Keratinocyte (primary cell): ENCODE measurements at regions not wholly inside any gene's neighbourhood (a gene's known extent, or its start where the extent isn't known, plus 50 kb on each side); places are given as distances from the start of the nearest gene placed in this dataset.

Experiments
- CTCF ChIP-seq, 3 experiments: IDR thresholded peaks in 1 of 3; conservative IDR thresholded peaks in 1 of 3; optimal IDR thresholded peaks in 1 of 3; 2 replicates in 2 of 3; 3 replicates in 1 of 3; pipeline versions ENCODE3 to v1.5.1; 2011; ENCODE audit warnings: low read length in 3 of 3, mild to moderate bottlenecking in 3 of 3, moderate library complexity in 2 of 3, control low read depth in 1 of 3, inconsistent platforms in 1 of 3; ENCODE audit not compliant: insufficient read depth in 2 of 3; ENCODE audit errors: extremely low read depth in 1 of 3
- EZH2 ChIP-seq: IDR thresholded peaks from one replicate; pipeline ENCODE4 v1.6.1; 2012; ENCODE audit warnings: inconsistent platforms, mild to moderate bottlenecking, low read length, moderate library complexity

- TF ChIP-seq EZH2 (no peak), CTCF (optimal IDR thresholded peaks at IDR 0.05 in 1 of 3, IDR thresholded peaks at IDR 0.05 in 1 of 3, conservative IDR thresholded peaks at IDR 0.05 in 1 of 3; ENCODE audit: extremely low read depth in 1 of 3, insufficient read depth in 2 of 3, low read length in 3 of 3) (no peak)
These were observed 168.1 kb upstream of the MYRIP start for GRCh38 chr3:39641274-39641673.
